IPS DF 6.9 (cell line): ENCODE measurements at regions not wholly inside any gene's neighbourhood (a gene's known extent, or its start where the extent isn't known, plus 50 kb on each side); places are given as distances from the start of the nearest gene placed in this dataset.

Experiments used
- DNase-seq: peaks from one replicate; pipeline ENCODE4 v3.0.0-alpha.2; 2013; ENCODE audit warnings: low read depth, low spot score
- H3K27ac ChIP-seq: one replicate; pipeline ENCODE4 v1.5.1; 2013; ENCODE audit warnings: low read length, control low read depth
- H3K27me3 ChIP-seq: 2 replicates; pipeline ENCODE4 v1.6.1; 2013; ENCODE audit warnings: mild to moderate bottlenecking, low read length; ENCODE audit not compliant: control insufficient read depth, insufficient read depth
- H3K36me3 ChIP-seq: 2 replicates; pipeline ENCODE4 v1.6.1; 2013; ENCODE audit warnings: low read length; ENCODE audit not compliant: control insufficient read depth, insufficient read depth
- H3K4me1 ChIP-seq: 2 replicates; pipeline ENCODE4 v1.6.1; 2013; ENCODE audit warnings: low read length; ENCODE audit not compliant: control insufficient read depth, insufficient read depth
- H3K4me3 ChIP-seq: 2 replicates; pipeline ENCODE4 v1.5.1; 2013; ENCODE audit warnings: mild to moderate bottlenecking, low read length
- H3K9me3 ChIP-seq: 2 replicates; pipeline ENCODE4 v1.6.1; 2013; ENCODE audit warnings: low read length, inconsistent platforms; ENCODE audit not compliant: control insufficient read depth, insufficient read depth
- WGBS: extraction: QIAGEN DNeasy Blood & Tissue Kit; methylation state at CpG from one replicate; pipeline ENCODE4 v1.1.7; 2013; ENCODE audit warnings: mixed read lengths, missing lambda C conversion rate; ENCODE audit not compliant: insufficient read length, insufficient coverage; 5-methylcytosine and 5-hydroxymethylcytosine counted together

DNA sequence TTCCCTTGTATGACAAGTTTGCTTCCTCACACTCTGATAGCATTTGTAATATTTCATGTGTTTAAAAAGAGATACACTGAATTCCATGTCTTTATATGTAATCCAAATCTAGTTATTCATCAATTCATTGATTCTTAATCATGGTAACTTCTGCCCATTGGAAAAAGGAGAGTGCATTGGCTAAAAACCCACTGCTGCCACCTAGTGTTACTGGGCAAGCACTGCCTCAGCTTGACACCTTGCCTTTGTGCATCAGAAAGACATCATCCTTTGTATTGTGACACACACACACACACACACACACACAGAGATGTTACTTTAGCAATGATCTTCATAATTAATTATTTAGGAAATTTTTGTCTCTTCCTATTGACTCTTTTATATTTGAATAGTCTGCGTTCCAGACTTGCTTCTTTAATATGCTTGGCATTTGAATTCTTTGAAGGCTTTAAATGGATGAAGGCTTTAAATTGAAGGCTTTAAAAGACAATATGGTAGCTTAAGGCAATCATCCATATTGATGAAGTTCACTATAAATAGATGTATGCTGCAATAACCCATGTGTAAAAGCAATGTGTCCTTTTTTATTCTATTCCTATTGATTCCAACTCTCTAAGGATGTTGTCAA, 414.2 kb upstream of the CHST9 start:
- Histone ChIP-seq H3K4me1 (no peaks in the 10 kb centered on the region), H3K4me3 (no peak overlapping the region), H3K27me3 (no peaks in the 10 kb centered on the region), H3K27ac (no peak overlapping the region), H3K36me3 (no peaks in the 10 kb centered on the region), H3K9me3 (no peaks in the 10 kb centered on the region)
- DNase-seq: peak; percentile 43
- no CpG with 5 or more reads among the region's 1 CpG for WGBS

DNA sequence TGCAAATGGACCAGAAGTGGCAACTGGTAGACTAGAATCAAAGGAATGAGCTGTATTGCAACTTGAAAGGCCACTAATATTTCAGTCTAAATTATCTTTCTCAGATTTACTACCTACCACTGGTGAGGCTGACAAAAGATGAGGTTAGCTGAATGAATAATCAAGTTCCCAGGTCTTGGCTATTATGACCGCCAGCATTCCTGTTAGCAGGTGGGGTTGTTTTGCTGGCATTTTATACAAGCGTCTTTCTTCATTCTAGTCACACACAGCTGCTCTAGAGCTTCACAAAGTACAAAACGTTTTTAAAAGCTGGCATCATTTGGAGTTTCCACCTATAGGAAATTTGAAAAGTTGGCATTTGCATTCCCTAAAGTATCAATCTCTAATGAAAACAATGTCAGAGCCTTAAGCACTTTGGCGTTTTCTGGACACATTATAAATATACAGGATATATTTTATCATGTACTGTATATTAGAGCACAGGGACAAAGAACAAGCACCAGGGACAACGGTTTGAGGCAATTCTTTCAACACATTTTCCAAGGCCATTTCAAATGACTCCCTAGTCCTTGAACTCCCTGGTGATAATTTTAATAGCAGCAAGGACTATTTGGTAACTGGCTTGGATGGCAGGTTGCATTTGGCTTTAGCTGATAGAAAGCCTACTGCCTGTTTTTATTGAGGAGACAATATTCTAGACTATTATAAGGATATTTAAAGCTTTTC, 410.2 kb upstream of the CHST9 start:
- no peak overlapping the region for H3K27ac ChIP-seq
- no peaks in the 10 kb centered on the region for H3K27me3 ChIP-seq
- no peaks in the 10 kb centered on the region for H3K36me3 ChIP-seq
- no peaks in the 10 kb centered on the region for H3K4me1 ChIP-seq
- DNase-seq: no peak
- no peaks in the 10 kb centered on the region for H3K9me3 ChIP-seq
- no CpG with 5 or more reads among the region's 5 CpGs for WGBS
- H3K4me3 ChIP-seq: no peak overlapping the region

DNA sequence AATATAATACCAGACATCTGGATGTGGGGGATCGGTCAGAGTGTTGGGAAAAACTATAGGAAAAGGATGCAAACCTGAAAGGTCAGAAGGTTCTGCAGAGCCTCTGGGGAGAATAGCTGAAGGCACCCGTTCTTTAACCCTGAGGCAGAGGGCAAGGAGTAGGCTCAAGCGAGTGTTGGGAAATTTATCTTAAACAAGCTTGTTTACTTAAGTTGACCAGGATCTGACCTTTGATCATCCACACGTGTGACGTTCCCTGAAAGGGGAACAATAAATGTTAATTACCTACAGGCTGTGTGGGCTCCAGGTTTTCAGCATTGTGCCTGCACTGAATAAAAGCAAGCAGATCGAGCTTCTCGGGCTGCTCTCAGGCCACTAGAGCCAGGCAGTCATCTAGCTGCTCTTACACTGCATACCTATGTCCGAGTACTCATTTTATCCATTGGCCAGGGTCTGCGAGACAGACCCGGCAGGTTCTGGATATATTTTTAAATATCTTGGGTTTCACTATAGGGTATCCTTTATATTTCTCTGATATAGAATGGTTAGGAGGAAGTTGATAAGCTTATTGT, 400.6 kb upstream of the CHST9 start:
- H3K27me3 ChIP-seq: no peaks in the 10 kb centered on the region
- H3K4me3 ChIP-seq: no peak overlapping the region
- no peaks in the 10 kb centered on the region; the same call in 1 of the 2 replicates for H3K4me1 ChIP-seq
- no peaks in the 10 kb centered on the region for H3K9me3 ChIP-seq
- WGBS: no CpG with 5 or more reads among the region's 10 CpGs
- no peaks in the 10 kb centered on the region for H3K36me3 ChIP-seq
- H3K27ac ChIP-seq: no peak overlapping the region
- no peak for DNase-seq

DNA sequence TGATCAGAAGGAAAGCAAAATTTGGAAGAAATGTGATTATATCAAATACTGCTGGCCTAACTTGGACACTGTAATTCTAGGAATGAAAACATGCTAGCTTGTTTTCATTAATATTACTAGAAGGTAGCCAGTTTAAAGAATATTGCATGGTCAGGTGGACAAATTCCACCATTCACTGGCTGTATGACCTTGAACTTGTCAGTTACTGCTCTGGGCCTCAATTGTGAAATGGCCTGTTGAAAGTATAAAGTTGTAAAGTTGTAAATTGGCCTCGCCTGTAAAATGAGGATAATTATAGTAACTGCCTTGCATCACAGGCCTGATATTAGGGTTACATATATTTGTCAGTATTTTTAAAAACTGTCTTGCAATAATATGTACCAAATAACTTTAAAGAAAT, 398.4 kb upstream of the CHST9 start:
- no peaks in the 10 kb centered on the region for H3K9me3 ChIP-seq
- H3K27me3 ChIP-seq: no peaks in the 10 kb centered on the region
- no peaks in the 10 kb centered on the region; the same call in 1 of the 2 replicates for H3K4me1 ChIP-seq
- H3K27ac ChIP-seq: no peak overlapping the region
- no peaks in the 10 kb centered on the region for H3K36me3 ChIP-seq
- no CpG with 5 or more reads among the region's 1 CpG for WGBS
- H3K4me3 ChIP-seq: no peak overlapping the region
- DNase-seq: no peak

DNA sequence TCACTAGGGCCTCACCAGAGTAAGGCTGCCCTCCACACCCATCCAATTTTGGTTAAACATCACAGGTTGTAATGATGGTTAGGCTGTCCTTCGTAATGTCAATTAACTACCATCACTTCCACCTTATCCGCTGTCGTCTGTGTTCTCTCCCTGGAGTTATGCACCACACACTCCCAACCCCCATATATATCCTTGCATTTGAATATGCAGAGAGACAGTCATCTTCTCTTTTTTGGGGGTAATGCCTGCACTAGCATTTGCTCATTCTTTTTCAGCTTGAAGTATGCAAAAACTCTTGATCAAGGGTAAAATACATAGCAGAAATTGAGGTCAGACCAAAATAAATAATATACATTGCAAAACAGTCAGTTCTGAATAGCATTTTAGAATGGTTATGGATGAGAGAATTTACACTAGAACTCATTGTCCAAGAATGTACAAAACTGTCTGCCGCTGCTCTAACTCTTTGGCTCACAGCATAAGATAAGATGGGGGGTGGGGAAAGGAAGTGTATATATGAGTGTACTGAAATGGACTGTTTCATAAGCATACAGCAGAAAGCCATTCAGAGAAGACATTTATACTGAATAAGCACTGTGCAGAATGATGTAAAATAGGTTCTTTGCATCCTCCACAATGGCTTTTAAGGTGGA, 397.8 kb upstream of the CHST9 start:
- Histone ChIP-seq H3K4me1 (no peaks in the 10 kb centered on the region; the same call in 1 of the 2 replicates), H3K27ac (no peak overlapping the region), H3K4me3 (no peak overlapping the region), H3K36me3 (no peaks in the 10 kb centered on the region), H3K27me3 (no peaks in the 10 kb centered on the region), H3K9me3 (no peaks in the 10 kb centered on the region)
- DNase-seq: no peak
- WGBS: no CpG with 5 or more reads among the region's 4 CpGs

DNA sequence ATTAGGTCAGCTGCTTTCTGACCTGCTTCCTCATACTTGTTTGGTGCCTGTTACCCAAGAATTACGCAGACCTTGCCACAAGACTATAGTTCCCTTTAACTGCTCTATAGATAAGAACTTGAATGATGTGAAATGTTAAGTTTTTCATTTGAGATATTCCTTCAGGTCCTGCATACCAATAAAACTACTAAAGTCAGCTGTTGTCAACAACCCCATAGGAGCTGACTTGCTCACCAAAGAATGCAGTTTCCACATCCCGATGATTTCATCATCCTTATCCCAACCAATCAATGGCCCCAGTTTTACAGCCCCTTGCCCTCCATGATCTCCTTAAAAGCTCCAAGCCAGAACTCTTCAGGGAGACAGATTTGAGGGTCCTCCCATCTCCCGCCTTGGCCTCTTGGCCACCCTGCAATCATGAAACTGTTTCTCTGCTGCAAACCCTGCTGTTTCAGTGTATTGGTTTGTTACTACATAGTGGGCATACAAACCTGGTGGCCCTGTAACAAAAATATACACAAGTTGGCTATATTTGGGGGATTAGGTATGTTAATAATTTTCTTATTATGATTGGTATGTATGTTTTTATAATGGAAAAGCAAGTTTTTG, 396.3 kb upstream of the CHST9 start:
- DNase-seq: no peak
- H3K36me3 ChIP-seq: no peaks in the 10 kb centered on the region

DNA sequence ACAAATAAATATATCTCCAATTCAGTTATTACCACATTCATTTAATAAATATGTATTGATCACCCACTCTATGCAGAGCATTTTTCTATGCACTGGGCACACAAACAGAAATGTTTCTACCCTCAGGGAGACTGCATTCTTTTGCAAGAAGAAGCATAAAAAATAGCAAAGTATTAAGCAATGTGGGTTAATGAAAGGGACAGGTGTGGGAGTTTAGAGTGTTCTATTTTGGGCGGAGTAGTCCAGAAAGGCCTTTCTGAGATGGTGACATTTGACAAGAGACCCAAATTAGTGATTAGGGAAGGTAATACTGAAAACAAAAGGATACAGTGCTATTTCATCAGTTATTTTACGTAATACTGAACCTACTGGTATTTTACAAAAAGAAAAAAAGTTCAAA, 394.3 kb upstream of the CHST9 start:
- H3K4me3 ChIP-seq: no peak overlapping the region
- no peaks in the 10 kb centered on the region for H3K27me3 ChIP-seq
- no peaks in the 10 kb centered on the region for H3K36me3 ChIP-seq
- H3K9me3 ChIP-seq: no peaks in the 10 kb centered on the region
- no CpG with 5 or more reads among the region's 2 CpGs for WGBS
- DNase-seq: no peak
- no peaks in the 10 kb centered on the region; the same call in 1 of the 2 replicates for H3K4me1 ChIP-seq
- H3K27ac ChIP-seq: no peak overlapping the region

More for the DNA sequence above, 396.3 kb upstream of the CHST9 start:
- H3K27me3 ChIP-seq: no peaks in the 10 kb centered on the region
- WGBS: no CpG with 5 or more reads among the region's 3 CpGs
- H3K27ac ChIP-seq: no peak overlapping the region
- no peaks in the 10 kb centered on the region; the same call in 1 of the 2 replicates for H3K4me1 ChIP-seq
- H3K9me3 ChIP-seq: no peaks in the 10 kb centered on the region
- no peak overlapping the region for H3K4me3 ChIP-seq

DNA sequence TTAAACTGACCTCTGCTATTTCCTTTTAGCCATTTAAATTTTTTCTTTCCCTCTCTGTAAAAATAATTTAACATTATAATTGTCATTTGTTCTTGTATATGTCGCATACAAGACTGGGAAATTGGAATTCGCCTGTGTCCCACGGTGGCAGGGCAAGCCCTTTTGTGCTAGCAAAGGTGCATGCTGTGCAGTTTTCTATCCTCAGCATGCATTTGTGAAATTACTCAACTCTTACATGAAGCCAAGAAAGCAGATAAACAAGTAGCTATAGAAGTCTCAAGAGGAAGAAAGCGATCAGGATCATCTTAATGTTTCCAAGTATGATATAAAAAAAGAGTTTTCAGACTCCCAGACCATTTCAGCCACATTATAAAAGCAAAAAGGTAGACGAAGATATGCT, 392.6 kb upstream of the CHST9 start:
- no peak for DNase-seq
- Histone ChIP-seq H3K36me3 (no peaks in the 10 kb centered on the region), H3K4me1 (no peaks in the 10 kb centered on the region; the same call in 1 of the 2 replicates), H3K27me3 (no peaks in the 10 kb centered on the region), H3K4me3 (no peak overlapping the region), H3K9me3 (no peaks in the 10 kb centered on the region), H3K27ac (no peak overlapping the region)
- WGBS: no CpG with 5 or more reads among the region's 5 CpGs

DNA sequence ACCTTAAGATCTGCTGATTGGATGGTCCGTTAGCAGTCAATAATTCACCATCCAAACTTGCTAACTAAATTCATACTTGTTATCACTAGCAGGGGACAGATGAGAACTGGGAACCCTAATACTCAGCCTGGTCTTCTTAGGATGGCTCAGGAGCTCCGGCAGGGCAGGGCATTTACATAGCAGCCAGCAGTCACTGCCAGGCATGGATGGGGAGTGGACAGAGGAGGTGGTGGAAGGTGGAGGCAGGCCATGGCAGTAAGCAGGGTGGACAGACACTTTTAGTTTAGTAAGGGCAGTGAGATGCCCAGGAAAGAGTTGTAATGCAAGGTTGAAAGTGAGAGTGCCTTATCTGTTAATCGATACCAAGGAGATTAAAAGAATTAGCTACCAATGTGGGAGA, 392.2 kb upstream of the CHST9 start:
- no peak overlapping the region for H3K27ac ChIP-seq
- H3K27me3 ChIP-seq: no peaks in the 10 kb centered on the region
- no peaks in the 10 kb centered on the region for H3K36me3 ChIP-seq
- no CpG with 5 or more reads among the region's 3 CpGs for WGBS
- DNase-seq: no peak
- H3K9me3 ChIP-seq: no peaks in the 10 kb centered on the region
- no peaks in the 10 kb centered on the region; the same call in 1 of the 2 replicates for H3K4me1 ChIP-seq
- no peak overlapping the region for H3K4me3 ChIP-seq

DNA sequence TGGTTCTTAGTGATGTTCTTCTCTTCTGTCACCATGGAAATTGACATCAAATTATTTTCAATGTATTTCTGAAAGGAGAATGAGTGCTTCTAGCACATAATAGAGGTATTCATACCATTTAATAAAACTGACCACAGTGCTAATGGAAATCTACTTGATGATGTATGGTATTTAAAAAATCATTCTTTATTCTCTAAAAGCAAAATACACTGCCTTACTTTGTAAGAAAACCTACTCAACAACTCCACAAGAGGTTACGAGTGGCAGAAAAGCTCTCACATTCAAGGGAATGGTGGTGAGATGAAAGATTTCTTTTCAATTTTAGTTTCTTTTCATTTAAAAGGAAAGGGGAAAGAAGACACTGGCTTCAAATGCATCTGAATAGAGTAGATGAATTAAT, 382.3 kb upstream of the CHST9 start:
- Histone ChIP-seq H3K4me1 (peaks cover 3% of the 10 kb centered on the region; the same call in 1 of the 2 replicates), H3K4me3 (no peak overlapping the region), H3K36me3 (no peaks in the 10 kb centered on the region; the same call in 1 of the 2 replicates), H3K9me3 (no peaks in the 10 kb centered on the region), H3K27ac (no peak overlapping the region), H3K27me3 (no peaks in the 10 kb centered on the region)
- WGBS: no CpG with 5 or more reads among the region's 1 CpG
- no peak for DNase-seq
